Heart left ventricle (tissue), 16 donors: ENCODE measurements at regions not wholly inside any gene's neighbourhood (a gene's known extent, or its start where the extent isn't known, plus 50 kb on each side); places are given as distances from the start of the nearest gene placed in this dataset.

Experiments used
- ATAC-seq, 4 donors: fragments of 200-7000 bp; cut with Tn5 transposase; one replicate each; pipeline ENCODE4 v1.9.1; 2020 to 2022; ENCODE audit warnings: moderate library complexity in 4 of 4, mild to moderate bottlenecking in 3 of 4, moderate number of reproducible peaks in 1 of 4
- DNase-seq, 5 donors: peaks; one replicate each; pipeline ENCODE4 v3.0.0-alpha.2; 2020
- H3K27ac ChIP-seq, 12 donors: fragments of 200-600 bp; sonication (generic) in 4 of 12; one replicate each; pipeline versions ENCODE4 v1.5.0 to v1.8.0; 2016 to 2022; ENCODE audit warnings: mild to moderate bottlenecking in 2 of 12
- H3K27me3 ChIP-seq, 9 donors: fragments of 200-600 bp; sonication (generic) in 2 of 9; one replicate each; pipeline versions ENCODE4 v1.5.1 to v1.8.0; 2016 to 2022; ENCODE audit warnings: mild to moderate bottlenecking in 3 of 9
- H3K36me3 ChIP-seq, 9 donors: fragments of 200-600 bp; sonication (generic) in 2 of 9; one replicate each; pipeline versions ENCODE4 v1.5.0 to v1.8.0; 2018 to 2022; ENCODE audit warnings: mild to moderate bottlenecking in 2 of 9
- H3K4me1 ChIP-seq, 12 donors: fragments of 200-600 bp; sonication (generic) in 4 of 12; one replicate each; pipeline versions ENCODE4 v1.5.0 to v1.8.0; 2016 to 2022; ENCODE audit warnings: mild to moderate bottlenecking in 3 of 12
- H3K4me3 ChIP-seq, 12 donors: fragments of 200-600 bp; sonication (generic) in 4 of 12; one replicate each; pipeline versions ENCODE4 v1.5.0 to v1.8.0; 2017 to 2022; ENCODE audit warnings: mild to moderate bottlenecking in 9 of 12, moderate library complexity in 4 of 12
- H3K9me3 ChIP-seq, 12 donors: fragments of 200-600 bp; sonication (generic) in 4 of 12; one replicate each; pipeline versions ENCODE4 v1.5.0 to v1.8.0; 2016 to 2022; ENCODE audit warnings: mild to moderate bottlenecking in 1 of 12
- CTCF ChIP-seq, 12 donors: fragments of 200-600 bp; sonication (generic) in 4 of 12; IDR thresholded peaks; one replicate each; pipeline versions ENCODE4 v1.5.0 to v1.8.0; 2018 to 2022; ENCODE audit warnings: antibody characterized with exemption in 12 of 12, mild to moderate bottlenecking in 5 of 12
- POLR2A ChIP-seq, 2 donors: fragments of 450-650 bp; IDR thresholded peaks; one replicate each; pipeline ENCODE4 v1.6.1; 2017; ENCODE audit warnings: antibody characterized with exemption in 2 of 2, mild to moderate bottlenecking in 2 of 2, moderate library complexity in 2 of 2
- WGBS, 4 donors: extraction: QIAGEN DNeasy Blood & Tissue Kit in 2 of 4; methylation state at CpG; one replicate each; pipeline versions ENCODE4 v1.1.5 to v1.1.7; 2013 to 2018; 5-methylcytosine and 5-hydroxymethylcytosine counted together
- intact Hi-C, 10 donors: fragments of 100-400 bp; cut with DNase I; formaldehyde crosslinking; loops; one replicate each; pipeline versions ENCODE4 v1.11.1 to v1.14.2; 2022
- donor health status: ischemic (EF 13 %, LVEDD 7.1; RV severe dilation, severe dysfunction).
- donor health status: healthy with polysubstance abuse.
- donor health status: DM: no; HTN: yes; CAD: no.
- donor health status: DM: no; HTN: no; CAD: no.
- donor health status: ischemic (EF 25% LVEDD 6.9; RV normal size, moderate dysfunction).
- donor health status: ischemic (EF 25% LVEDD 5.7; RV mildly dilated, moderate dysfunction).
- donor health status: healthy.
- donor health status: DM: yes; HTN: yes; CAD: no.
- donor health status: ischemic (EF 35%, LVEDD 5.7; RV mildly dilated, moderate dysfunction).
- donor health status: nonischemic (EF 11% LVEDD 7.7; RV severe dilation, severe dysfunction).
- donor health status: DM: yes; HTN: yes; CAD: no.
- donor health status: PGD.
- donor health status: ischemic (EF 29% LVEDD 5.4; RV normal size, mild dysfunction).
- donor health status: nonischemic (EF 23%, LVEDD 6.1; RV moderate dilation, normal function).

- TF ChIP-seq POLR2A (IDR thresholded peaks at IDR 0.05) (no peak), CTCF (IDR thresholded peaks at IDR 0.05) (no peak)
- Histone ChIP-seq H3K27ac (no peak overlapping the region), H3K9me3 (no peaks in the 10 kb centered on the region), H3K4me1 (no peaks in the 10 kb centered on the region), H3K4me3 (no peak overlapping the region), H3K36me3 (no peaks in the 10 kb centered on the region), H3K27me3 (no peaks in the 10 kb centered on the region)
- ATAC-seq (no peak), DNase-seq (no peak)
- intact Hi-C loops = no loop called here
- 58 to 84% (median 70%) methylated on average over 1 of the region's 1 CpG for WGBS, 4 donors
These were observed 73.0 kb upstream of the PDHA1 start for GRCh38 chrX:19270727-19271126.

GRCh38 chrX:19272452-19272851, 71.3 kb upstream of the PDHA1 start:
- TF ChIP-seq CTCF (IDR thresholded peaks at IDR 0.05) = no peak
- TF ChIP-seq POLR2A (IDR thresholded peaks at IDR 0.05) = no peak
- H3K4me3 ChIP-seq = no peak overlapping the region
- H3K27me3 ChIP-seq = no peaks in the 10 kb centered on the region
- intact Hi-C loops = no loop called here
- H3K4me1 ChIP-seq = no peaks in the 10 kb centered on the region
- no peak for DNase-seq
- no peak for ATAC-seq
- no peaks in the 10 kb centered on the region for H3K9me3 ChIP-seq
- no peak overlapping the region for H3K27ac ChIP-seq
- 70 to 93% (median 86%) methylated on average over 2 of the region's 2 CpGs for WGBS, 4 donors
- H3K36me3 ChIP-seq = no peaks in the 10 kb centered on the region

DNA sequence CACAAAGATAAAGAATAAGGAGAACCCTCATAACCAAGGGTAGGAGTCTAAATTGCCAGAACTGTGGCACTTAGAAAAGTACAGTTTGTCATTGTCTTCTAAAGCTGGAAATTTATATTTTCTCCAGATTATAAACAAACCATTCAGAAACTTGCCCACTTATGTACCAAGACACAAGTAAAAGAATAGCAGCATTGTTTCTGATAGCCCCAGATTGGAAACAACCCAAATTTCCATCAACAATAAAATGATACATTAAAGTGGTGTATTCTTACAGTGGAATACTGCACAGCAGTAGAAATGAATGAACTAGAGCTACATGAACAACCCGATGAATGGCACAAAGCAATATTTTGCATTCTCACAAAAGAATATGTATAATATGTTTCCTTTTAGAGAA, 63.1 kb upstream of the PDHA1 start:
- WGBS, 4 donors = 75 to 95% (median 89%) methylated on average over 1 of the region's 1 CpG
- no peak for DNase-seq
- peaks cover 0 to 7% (median 0%) of the 10 kb centered on the region in 9 donors for H3K27me3 ChIP-seq

DNA sequence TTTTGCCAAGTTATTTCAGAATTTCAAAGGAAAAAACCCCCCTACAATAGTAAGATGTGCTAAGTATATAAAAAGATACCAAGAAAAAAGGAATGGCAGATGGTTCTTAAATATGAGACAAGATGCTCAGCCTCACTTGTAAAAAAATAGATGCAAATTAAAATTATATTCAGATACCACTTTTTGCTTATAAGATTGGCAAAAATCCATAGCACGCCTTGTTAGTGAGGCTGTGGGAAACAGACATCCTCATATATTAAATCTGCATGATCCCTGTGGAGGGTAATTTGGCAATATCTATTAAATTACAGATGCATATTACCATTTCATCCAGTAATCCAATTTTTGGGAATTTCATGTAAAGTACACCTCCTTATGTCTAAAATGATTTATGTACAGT, 62.5 kb upstream of the PDHA1 start:
- H3K4me3 ChIP-seq = no peak overlapping the region
- no peaks in the 10 kb centered on the region for H3K9me3 ChIP-seq
- no peak for ATAC-seq
- 58 to 79% (median 71%) methylated on average over 1 of the region's 1 CpG for WGBS, 4 donors
- H3K4me1 ChIP-seq = no peaks in the 10 kb centered on the region
- H3K36me3 ChIP-seq = no peaks in the 10 kb centered on the region
- H3K27me3 ChIP-seq = peaks cover 0 to 7% (median 0%) of the 10 kb centered on the region in 9 donors
- no peak for DNase-seq
- no peak overlapping the region for H3K27ac ChIP-seq
- intact Hi-C loops = no loop called here
- TF ChIP-seq CTCF (IDR thresholded peaks at IDR 0.05) (no peak), POLR2A (IDR thresholded peaks at IDR 0.05) (no peak)

More for the DNA sequence above, 63.1 kb upstream of the PDHA1 start:
- intact Hi-C loops = no loop called here
- TF ChIP-seq CTCF (IDR thresholded peaks at IDR 0.05) (no peak), POLR2A (IDR thresholded peaks at IDR 0.05) (no peak)
- Histone ChIP-seq H3K4me3 (no peak overlapping the region), H3K27ac (no peak overlapping the region), H3K9me3 (no peaks in the 10 kb centered on the region), H3K36me3 (no peaks in the 10 kb centered on the region), H3K4me1 (no peaks in the 10 kb centered on the region)
- no peak for ATAC-seq
